ENCODE measurements at regions not wholly inside any gene's neighbourhood (a gene's known extent, or its start where the extent isn't known, plus 50 kb on each side); places are given as distances from the start of the nearest gene placed in this dataset.

GRCh38 chr6:100137759-100138158 is 143.7 kb upstream of the MCHR2 start:
- TF ChIP-seq CTCF (conservative IDR thresholded peaks at IDR 0.05) = no peak
- no peak for TF ChIP-seq ZFX (IDR thresholded peaks at IDR 0.05)
